GM23338 (cell line): ENCODE measurements at regions not wholly inside any gene's neighbourhood (a gene's known extent, or its start where the extent isn't known, plus 50 kb on each side); places are given as distances from the start of the nearest gene placed in this dataset.

ENCODE experiments used
- CREB1 ChIP-seq: fragments of 250-450 bp; sonication (Bioruptor Pico); IDR thresholded peaks from 2 replicates; pipeline ENCODE4 v1.5.0; 2020; ENCODE audit warnings: low read depth, mild to moderate bottlenecking, moderate library complexity
- CTCF ChIP-seq, 2 experiments: fragments of 200-600 bp in 1 of 2; sonication (generic) in 1 of 2; conservative IDR thresholded peaks; 2 replicates each; pipeline versions ENCODE4 v1.5.1 to v1.6.1; 2016 to 2017; ENCODE audit warnings: antibody characterized with exemption in 2 of 2, low read depth in 2 of 2, mild to moderate bottlenecking in 2 of 2, moderate library complexity in 1 of 2
- ETS1 ChIP-seq: IDR thresholded peaks from 2 replicates; pipeline ENCODE4 v1.6.1; 2016; ENCODE audit warnings: antibody characterized with exemption
- EZH2 ChIP-seq: fragments of 200-600 bp; sonication (generic); IDR thresholded peaks from one replicate; pipeline ENCODE4 v1.8.0; 2017; ENCODE audit warnings: antibody characterized with exemption, mild to moderate bottlenecking, low read depth; ENCODE audit not compliant: unreplicated experiment
- EZH2phosphoT487 ChIP-seq: fragments of 200-600 bp; sonication (generic); IDR thresholded peaks from one replicate; pipeline ENCODE4 v1.8.1; 2018; ENCODE audit warnings: antibody characterized with exemption; ENCODE audit not compliant: unreplicated experiment
- JUNB ChIP-seq: IDR thresholded peaks from one replicate; pipeline ENCODE4 v1.6.1; 2016; ENCODE audit warnings: antibody characterized with exemption; ENCODE audit not compliant: unreplicated experiment
- NANOG ChIP-seq: IDR thresholded peaks from 2 replicates; pipeline ENCODE4 v1.6.1; 2016; ENCODE audit warnings: antibody characterized with exemption, borderline replicate concordance
- POLR2AphosphoS5 ChIP-seq: IDR thresholded peaks from 2 replicates; pipeline ENCODE4 v1.6.1; 2016; ENCODE audit warnings: antibody characterized with exemption, low read depth
- ZNF114 ChIP-seq: fragments of 250-450 bp; sonication (Bioruptor Pico); IDR thresholded peaks from 2 replicates; pipeline ENCODE4 v1.5.0; 2020; ENCODE audit warnings: mild to moderate bottlenecking, moderate library complexity
- ZNF331 ChIP-seq: fragments of 250-450 bp; sonication (Bioruptor Pico); IDR thresholded peaks from 2 replicates; pipeline ENCODE4 v1.5.0; 2020; ENCODE audit warnings: low read depth, mild to moderate bottlenecking, moderate library complexity
- ZNF462 ChIP-seq: fragments of 250-450 bp; sonication (Bioruptor Pico); IDR thresholded peaks from 2 replicates; pipeline ENCODE4 v1.5.0; 2020; ENCODE audit warnings: mild to moderate bottlenecking, moderate library complexity
- TF ChIP-seq, protein P1 (sequence below): IDR thresholded peaks from one replicate; pipeline ENCODE4 v1.6.1; 2018; ENCODE audit warnings: antibody characterized with exemption; ENCODE audit not compliant: unreplicated experiment

- no peak for TF ChIP-seq POLR2AphosphoS5
- no peak for TF ChIP-seq EZH2
- no peak for TF ChIP-seq CTCF (conservative IDR thresholded peaks at IDR 0.05; ENCODE audit: low read depth in 2 of 2)
- TF ChIP-seq ZNF114 (CRISPR knock-in tag): no peak
- no peak for TF ChIP-seq NANOG
- TF ChIP-seq ETS1: no peak
- TF ChIP-seq ZNF331 (CRISPR knock-in tag): no peak
- TF ChIP-seq CREB1: no peak
- TF ChIP-seq, protein P1, sequence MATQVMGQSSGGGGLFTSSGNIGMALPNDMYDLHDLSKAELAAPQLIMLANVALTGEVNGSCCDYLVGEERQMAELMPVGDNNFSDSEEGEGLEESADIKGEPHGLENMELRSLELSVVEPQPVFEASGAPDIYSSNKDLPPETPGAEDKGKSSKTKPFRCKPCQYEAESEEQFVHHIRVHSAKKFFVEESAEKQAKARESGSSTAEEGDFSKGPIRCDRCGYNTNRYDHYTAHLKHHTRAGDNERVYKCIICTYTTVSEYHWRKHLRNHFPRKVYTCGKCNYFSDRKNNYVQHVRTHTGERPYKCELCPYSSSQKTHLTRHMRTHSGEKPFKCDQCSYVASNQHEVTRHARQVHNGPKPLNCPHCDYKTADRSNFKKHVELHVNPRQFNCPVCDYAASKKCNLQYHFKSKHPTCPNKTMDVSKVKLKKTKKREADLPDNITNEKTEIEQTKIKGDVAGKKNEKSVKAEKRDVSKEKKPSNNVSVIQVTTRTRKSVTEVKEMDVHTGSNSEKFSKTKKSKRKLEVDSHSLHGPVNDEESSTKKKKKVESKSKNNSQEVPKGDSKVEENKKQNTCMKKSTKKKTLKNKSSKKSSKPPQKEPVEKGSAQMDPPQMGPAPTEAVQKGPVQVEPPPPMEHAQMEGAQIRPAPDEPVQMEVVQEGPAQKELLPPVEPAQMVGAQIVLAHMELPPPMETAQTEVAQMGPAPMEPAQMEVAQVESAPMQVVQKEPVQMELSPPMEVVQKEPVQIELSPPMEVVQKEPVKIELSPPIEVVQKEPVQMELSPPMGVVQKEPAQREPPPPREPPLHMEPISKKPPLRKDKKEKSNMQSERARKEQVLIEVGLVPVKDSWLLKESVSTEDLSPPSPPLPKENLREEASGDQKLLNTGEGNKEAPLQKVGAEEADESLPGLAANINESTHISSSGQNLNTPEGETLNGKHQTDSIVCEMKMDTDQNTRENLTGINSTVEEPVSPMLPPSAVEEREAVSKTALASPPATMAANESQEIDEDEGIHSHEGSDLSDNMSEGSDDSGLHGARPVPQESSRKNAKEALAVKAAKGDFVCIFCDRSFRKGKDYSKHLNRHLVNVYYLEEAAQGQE: no peak
- no peak for TF ChIP-seq EZH2phosphoT487
- TF ChIP-seq JUNB: no peak
- no peak for TF ChIP-seq ZNF462 (CRISPR knock-in tag)
These were observed 215.6 kb downstream of the WNT5A start for GRCh38 chr3:55271549-55271948.
